A549 (cell line): ENCODE measurements at regions not wholly inside any gene's neighbourhood (a gene's known extent, or its start where the extent isn't known, plus 50 kb on each side); places are given as distances from the start of the nearest gene placed in this dataset.

Source experiments
- BHLHE40 ChIP-seq: IDR thresholded peaks from 2 replicates; pipeline ENCODE4 v1.6.1; 2012; ENCODE audit warnings: low read depth, low read length, inconsistent platforms
- CEBPB ChIP-seq, 2 experiments: fragments of >200 bp in 1 of 2; sonication (Bioruptor Twin) in 1 of 2; formaldehyde crosslinking in 1 of 2; IDR thresholded peaks; 2 replicates each; pipeline ENCODE4 v1.6.1; 2012 to 2016
- CHD2 ChIP-seq: fragments of 150-350 bp; IDR thresholded peaks from 2 replicates; pipeline ENCODE4 v1.6.1; 2014; ENCODE audit warnings: low read length; ENCODE audit not compliant: partially characterized antibody
- CTCF ChIP-seq: fragments of >200 bp; sonication (Bioruptor Twin); formaldehyde crosslinking; IDR thresholded peaks from 3 replicates; pipeline ENCODE4 v1.5.1; 2016
- EP300 ChIP-seq, 2 experiments: fragments of >200 bp; sonication (Bioruptor Twin); formaldehyde crosslinking; IDR thresholded peaks; 2 replicates in 1 of 2; 3 replicates in 1 of 2; pipeline ENCODE4 v1.6.1; 2016 to 2017
- HOXA7 ChIP-seq: fragments of 250-450 bp; sonication (Bioruptor Pico); IDR thresholded peaks from 2 replicates; pipeline ENCODE4 v1.5.0; 2020; ENCODE audit warnings: mild to moderate bottlenecking, moderate library complexity
- MAZ ChIP-seq: fragments of 150-350 bp; IDR thresholded peaks from 2 replicates; pipeline ENCODE4 v1.6.1; 2014; ENCODE audit warnings: antibody characterized with exemption, low read depth, low read length, borderline replicate concordance
- NFE2L2 ChIP-seq: fragments of 150-350 bp; conservative IDR thresholded peaks from 2 replicates; pipeline ENCODE4 v1.6.1; 2014; ENCODE audit warnings: low read length
- NR3C1 ChIP-seq: fragments of >200 bp; sonication (Bioruptor Twin); formaldehyde crosslinking; IDR thresholded peaks from 3 replicates; pipeline ENCODE4 v1.6.1; 2017
- POLR2A ChIP-seq: IDR thresholded peaks from 2 replicates; pipeline ENCODE4 v1.6.1; 2012; ENCODE audit warnings: mild to moderate bottlenecking, low read length
- SMC3 ChIP-seq: fragments of >200 bp; sonication (Bioruptor Twin); formaldehyde crosslinking; IDR thresholded peaks from 3 replicates; pipeline ENCODE4 v1.6.1; 2018; ENCODE audit warnings: inconsistent platforms
- ZFP36 ChIP-seq: fragments of 450-650 bp; IDR thresholded peaks from 2 replicates; pipeline ENCODE4 v1.6.1; 2014; ENCODE audit warnings: borderline replicate concordance; ENCODE audit not compliant: partially characterized antibody
- TF ChIP-seq, protein P1 (sequence below): fragments of 200-600 bp; sonication (generic); IDR thresholded peaks from 2 replicates; pipeline ENCODE4 v1.6.1; 2016; ENCODE audit warnings: antibody characterized with exemption, mild to moderate bottlenecking, moderate library complexity
- TF ChIP-seq, protein P2 (sequence below): fragments of 450-650 bp; IDR thresholded peaks from 2 replicates; pipeline ENCODE4 v1.6.1; 2014; ENCODE audit warnings: antibody characterized with exemption

- no peak for TF ChIP-seq POLR2A
- no peak for TF ChIP-seq HOXA7 (CRISPR knock-in tag)
- no peak for TF ChIP-seq CTCF
- no peak for TF ChIP-seq SMC3
- TF ChIP-seq CEBPB (IDR thresholded peaks at IDR 0.05) = no peak
- TF ChIP-seq CHD2 = no peak
- TF ChIP-seq BHLHE40 = no peak
- TF ChIP-seq, protein P1, sequence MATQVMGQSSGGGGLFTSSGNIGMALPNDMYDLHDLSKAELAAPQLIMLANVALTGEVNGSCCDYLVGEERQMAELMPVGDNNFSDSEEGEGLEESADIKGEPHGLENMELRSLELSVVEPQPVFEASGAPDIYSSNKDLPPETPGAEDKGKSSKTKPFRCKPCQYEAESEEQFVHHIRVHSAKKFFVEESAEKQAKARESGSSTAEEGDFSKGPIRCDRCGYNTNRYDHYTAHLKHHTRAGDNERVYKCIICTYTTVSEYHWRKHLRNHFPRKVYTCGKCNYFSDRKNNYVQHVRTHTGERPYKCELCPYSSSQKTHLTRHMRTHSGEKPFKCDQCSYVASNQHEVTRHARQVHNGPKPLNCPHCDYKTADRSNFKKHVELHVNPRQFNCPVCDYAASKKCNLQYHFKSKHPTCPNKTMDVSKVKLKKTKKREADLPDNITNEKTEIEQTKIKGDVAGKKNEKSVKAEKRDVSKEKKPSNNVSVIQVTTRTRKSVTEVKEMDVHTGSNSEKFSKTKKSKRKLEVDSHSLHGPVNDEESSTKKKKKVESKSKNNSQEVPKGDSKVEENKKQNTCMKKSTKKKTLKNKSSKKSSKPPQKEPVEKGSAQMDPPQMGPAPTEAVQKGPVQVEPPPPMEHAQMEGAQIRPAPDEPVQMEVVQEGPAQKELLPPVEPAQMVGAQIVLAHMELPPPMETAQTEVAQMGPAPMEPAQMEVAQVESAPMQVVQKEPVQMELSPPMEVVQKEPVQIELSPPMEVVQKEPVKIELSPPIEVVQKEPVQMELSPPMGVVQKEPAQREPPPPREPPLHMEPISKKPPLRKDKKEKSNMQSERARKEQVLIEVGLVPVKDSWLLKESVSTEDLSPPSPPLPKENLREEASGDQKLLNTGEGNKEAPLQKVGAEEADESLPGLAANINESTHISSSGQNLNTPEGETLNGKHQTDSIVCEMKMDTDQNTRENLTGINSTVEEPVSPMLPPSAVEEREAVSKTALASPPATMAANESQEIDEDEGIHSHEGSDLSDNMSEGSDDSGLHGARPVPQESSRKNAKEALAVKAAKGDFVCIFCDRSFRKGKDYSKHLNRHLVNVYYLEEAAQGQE = no peak
- no peak for TF ChIP-seq ZFP36
- TF ChIP-seq NR3C1 = no peak
- TF ChIP-seq MAZ = no peak
- TF ChIP-seq, protein P2, sequence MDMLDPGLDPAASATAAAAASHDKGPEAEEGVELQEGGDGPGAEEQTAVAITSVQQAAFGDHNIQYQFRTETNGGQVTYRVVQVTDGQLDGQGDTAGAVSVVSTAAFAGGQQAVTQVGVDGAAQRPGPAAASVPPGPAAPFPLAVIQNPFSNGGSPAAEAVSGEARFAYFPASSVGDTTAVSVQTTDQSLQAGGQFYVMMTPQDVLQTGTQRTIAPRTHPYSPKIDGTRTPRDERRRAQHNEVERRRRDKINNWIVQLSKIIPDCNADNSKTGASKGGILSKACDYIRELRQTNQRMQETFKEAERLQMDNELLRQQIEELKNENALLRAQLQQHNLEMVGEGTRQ = no peak
- no peak for TF ChIP-seq EP300 (IDR thresholded peaks at IDR 0.05)
- no peak for TF ChIP-seq NFE2L2
Observed at GRCh38 chr4:104381729-104382128, 113.0 kb downstream of the CXXC4 start.
